ENCODE measurements at regions not wholly inside any gene's neighbourhood (a gene's known extent, or its start where the extent isn't known, plus 50 kb on each side); places are given as distances from the start of the nearest gene placed in this dataset.

GRCh38 chr2:138985881-138986280, 205.7 kb upstream of the NXPH2 start:
- Mint-ChIP-seq H3K27me3 (ENCODE audit: unreplicated experiment) (no peaks in the 10 kb centered on the region), H3K36me3 (ENCODE audit: unreplicated experiment) (peaks cover 11% of the 10 kb centered on the region), H3K4me1 (ENCODE audit: low read depth, unreplicated experiment) (no peaks in the 10 kb centered on the region), H3K27ac (ENCODE audit: unreplicated experiment) (no peak overlapping the region), H3K9me3 (ENCODE audit: unreplicated experiment) (no peaks in the 10 kb centered on the region), H3K4me3 (ENCODE audit: unreplicated experiment) (no peak overlapping the region)
- TF ChIP-seq, protein P1, sequence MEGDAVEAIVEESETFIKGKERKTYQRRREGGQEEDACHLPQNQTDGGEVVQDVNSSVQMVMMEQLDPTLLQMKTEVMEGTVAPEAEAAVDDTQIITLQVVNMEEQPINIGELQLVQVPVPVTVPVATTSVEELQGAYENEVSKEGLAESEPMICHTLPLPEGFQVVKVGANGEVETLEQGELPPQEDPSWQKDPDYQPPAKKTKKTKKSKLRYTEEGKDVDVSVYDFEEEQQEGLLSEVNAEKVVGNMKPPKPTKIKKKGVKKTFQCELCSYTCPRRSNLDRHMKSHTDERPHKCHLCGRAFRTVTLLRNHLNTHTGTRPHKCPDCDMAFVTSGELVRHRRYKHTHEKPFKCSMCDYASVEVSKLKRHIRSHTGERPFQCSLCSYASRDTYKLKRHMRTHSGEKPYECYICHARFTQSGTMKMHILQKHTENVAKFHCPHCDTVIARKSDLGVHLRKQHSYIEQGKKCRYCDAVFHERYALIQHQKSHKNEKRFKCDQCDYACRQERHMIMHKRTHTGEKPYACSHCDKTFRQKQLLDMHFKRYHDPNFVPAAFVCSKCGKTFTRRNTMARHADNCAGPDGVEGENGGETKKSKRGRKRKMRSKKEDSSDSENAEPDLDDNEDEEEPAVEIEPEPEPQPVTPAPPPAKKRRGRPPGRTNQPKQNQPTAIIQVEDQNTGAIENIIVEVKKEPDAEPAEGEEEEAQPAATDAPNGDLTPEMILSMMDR (IDR thresholded peaks at IDR 0.05; ENCODE audit: partially characterized antibody, unreplicated experiment): no peak
- DNase-seq: no peak

GRCh38 chr2:138979131-138979785, 199.1 kb upstream of the NXPH2 start:
- H3K4me3 Mint-ChIP-seq (ENCODE audit: unreplicated experiment): no peak overlapping the region
- peaks cover 6% of the 10 kb centered on the region for H3K36me3 Mint-ChIP-seq (ENCODE audit: unreplicated experiment)
- no peak overlapping the region for H3K27ac Mint-ChIP-seq (ENCODE audit: unreplicated experiment)
- H3K4me1 Mint-ChIP-seq (ENCODE audit: low read depth, unreplicated experiment): no peaks in the 10 kb centered on the region
- no peak for DNase-seq
- H3K27me3 Mint-ChIP-seq (ENCODE audit: unreplicated experiment): no peaks in the 10 kb centered on the region
- peaks cover 5% of the 10 kb centered on the region for H3K9me3 Mint-ChIP-seq (ENCODE audit: unreplicated experiment)
- TF ChIP-seq, protein P1 (IDR thresholded peaks at IDR 0.05; ENCODE audit: partially characterized antibody, unreplicated experiment): no peak

- H3K4me1 Mint-ChIP-seq (ENCODE audit: low read depth, unreplicated experiment): no peaks in the 10 kb centered on the region
- H3K4me3 Mint-ChIP-seq (ENCODE audit: unreplicated experiment): no peak overlapping the region
- TF ChIP-seq, protein P1 (IDR thresholded peaks at IDR 0.05; ENCODE audit: partially characterized antibody, unreplicated experiment): no peak
- peaks cover 5% of the 10 kb centered on the region for H3K9me3 Mint-ChIP-seq (ENCODE audit: unreplicated experiment)
- no peak overlapping the region for H3K27ac Mint-ChIP-seq (ENCODE audit: unreplicated experiment)
- H3K36me3 Mint-ChIP-seq (ENCODE audit: unreplicated experiment): peaks cover 6% of the 10 kb centered on the region
- no peak for DNase-seq
- no peaks in the 10 kb centered on the region for H3K27me3 Mint-ChIP-seq (ENCODE audit: unreplicated experiment)
Observed at GRCh38 chr2:138974651-138975050, 194.5 kb upstream of the NXPH2 start.

- no peaks in the 10 kb centered on the region for H3K36me3 Mint-ChIP-seq (ENCODE audit: unreplicated experiment)
- DNase-seq: no peak
- H3K9me3 Mint-ChIP-seq (ENCODE audit: unreplicated experiment): no peaks in the 10 kb centered on the region
- TF ChIP-seq, protein P1 (IDR thresholded peaks at IDR 0.05; ENCODE audit: partially characterized antibody, unreplicated experiment): no peak
- no peak overlapping the region for H3K27ac Mint-ChIP-seq (ENCODE audit: unreplicated experiment)
- peaks cover 7% of the 10 kb centered on the region for H3K4me1 Mint-ChIP-seq (ENCODE audit: low read depth, unreplicated experiment)
- peaks cover 5% of the 10 kb centered on the region for H3K27me3 Mint-ChIP-seq (ENCODE audit: unreplicated experiment)
- no peak overlapping the region for H3K4me3 Mint-ChIP-seq (ENCODE audit: unreplicated experiment)
Observed at GRCh38 chr2:138964418-138964817, 184.2 kb upstream of the NXPH2 start.

DNA sequence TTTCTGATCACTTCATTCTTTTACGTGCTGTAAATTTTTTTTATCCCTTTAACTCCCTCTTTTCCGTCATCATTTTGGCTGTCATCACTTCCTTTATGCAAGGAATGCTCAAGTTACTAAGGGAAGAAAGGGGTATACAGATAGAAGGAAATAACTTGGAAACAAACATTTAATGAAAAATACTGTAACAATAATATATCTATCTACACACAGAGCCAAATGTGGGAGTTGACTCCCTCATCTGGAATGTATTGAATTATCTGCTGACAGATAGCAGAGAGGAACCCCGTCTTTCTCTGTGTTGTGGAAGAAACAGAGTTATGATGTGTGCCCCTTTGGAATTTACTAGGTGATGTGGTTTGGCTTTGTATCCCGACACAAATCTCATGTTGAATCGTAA, 182.5 kb upstream of the NXPH2 start:
- Mint-ChIP-seq H3K27ac (ENCODE audit: unreplicated experiment) (no peak overlapping the region), H3K9me3 (ENCODE audit: unreplicated experiment) (peaks cover 3% of the 10 kb centered on the region), H3K4me3 (ENCODE audit: unreplicated experiment) (no peak overlapping the region), H3K36me3 (ENCODE audit: unreplicated experiment) (no peaks in the 10 kb centered on the region), H3K27me3 (ENCODE audit: unreplicated experiment) (peaks cover 5% of the 10 kb centered on the region), H3K4me1 (ENCODE audit: low read depth, unreplicated experiment) (peaks cover 7% of the 10 kb centered on the region)
- TF ChIP-seq, protein P1 (IDR thresholded peaks at IDR 0.05; ENCODE audit: partially characterized antibody, unreplicated experiment): no peak
- DNase-seq: no peak

Data from glutamatergic neuron (in vitro differentiated cells).